Activated gamma-delta T cell treated with Interleukin-2 at 50 U/mL for 16 hours (primary cell): ENCODE measurements at regions not wholly inside any gene's neighbourhood (a gene's known extent, or its start where the extent isn't known, plus 50 kb on each side); places are given as distances from the start of the nearest gene placed in this dataset.
A peak's percentile ranks its signal among the peaks of the same experiment; 100 is the strongest.
"Not testable (repeated sequence)": the region's sequence is repeated elsewhere in the genome, so short reads cannot be mapped to it uniquely, and the experiment has no call there.

Experiments
- DNase-seq: peaks from one replicate; pipeline ENCODE4 v3.0.0-alpha.2; 2020

- DNase-seq: no peak
These were observed 95.6 kb downstream of the RRAGB start for GRCh38 chrX:55813150-55813549.

- DNase-seq: no peak
These were observed 98.0 kb downstream of the RRAGB start for GRCh38 chrX:55815546-55815945.

GRCh38 chrX:55816023-55816422 is 98.5 kb downstream of the RRAGB start:
- no peak for DNase-seq

DNA sequence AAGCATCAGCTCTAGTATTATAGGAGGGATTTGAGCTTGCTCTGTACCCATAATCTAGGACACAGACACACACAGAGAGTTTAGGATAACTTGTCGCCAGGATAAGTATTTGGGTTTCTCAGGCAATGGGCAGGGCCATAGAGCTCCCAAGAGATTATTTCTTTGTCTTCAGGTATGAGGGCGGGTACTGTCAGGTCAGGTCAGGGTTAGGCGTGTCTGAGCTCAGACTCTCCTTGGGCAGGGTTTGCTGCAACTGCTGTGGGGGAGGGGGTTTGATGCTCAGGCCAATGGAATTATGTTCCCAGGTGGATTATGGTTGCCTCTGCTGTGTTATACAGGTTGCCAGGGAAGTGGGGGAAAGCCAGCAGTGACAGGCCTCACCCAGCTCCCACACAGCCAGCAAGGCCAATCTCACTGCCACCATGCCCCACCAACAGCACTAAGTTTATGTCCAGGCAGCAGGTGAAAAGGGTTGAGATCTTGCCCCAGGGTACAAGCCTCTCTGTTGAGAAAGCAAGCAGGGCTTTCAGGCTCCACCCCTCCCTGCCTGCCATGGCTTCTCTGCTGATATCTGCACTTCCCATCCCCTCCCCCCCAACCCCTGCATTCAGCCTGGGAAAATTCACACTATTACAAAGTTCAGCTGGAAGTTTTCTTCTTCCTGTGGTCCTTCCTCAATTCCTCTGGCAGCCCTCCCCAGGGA is 101.3 kb downstream of the RRAGB start:
- no peak for DNase-seq

- no peak for DNase-seq
These were observed 121.9 kb downstream of the RRAGB start for GRCh38 chrX:55839485-55839884.

DNA sequence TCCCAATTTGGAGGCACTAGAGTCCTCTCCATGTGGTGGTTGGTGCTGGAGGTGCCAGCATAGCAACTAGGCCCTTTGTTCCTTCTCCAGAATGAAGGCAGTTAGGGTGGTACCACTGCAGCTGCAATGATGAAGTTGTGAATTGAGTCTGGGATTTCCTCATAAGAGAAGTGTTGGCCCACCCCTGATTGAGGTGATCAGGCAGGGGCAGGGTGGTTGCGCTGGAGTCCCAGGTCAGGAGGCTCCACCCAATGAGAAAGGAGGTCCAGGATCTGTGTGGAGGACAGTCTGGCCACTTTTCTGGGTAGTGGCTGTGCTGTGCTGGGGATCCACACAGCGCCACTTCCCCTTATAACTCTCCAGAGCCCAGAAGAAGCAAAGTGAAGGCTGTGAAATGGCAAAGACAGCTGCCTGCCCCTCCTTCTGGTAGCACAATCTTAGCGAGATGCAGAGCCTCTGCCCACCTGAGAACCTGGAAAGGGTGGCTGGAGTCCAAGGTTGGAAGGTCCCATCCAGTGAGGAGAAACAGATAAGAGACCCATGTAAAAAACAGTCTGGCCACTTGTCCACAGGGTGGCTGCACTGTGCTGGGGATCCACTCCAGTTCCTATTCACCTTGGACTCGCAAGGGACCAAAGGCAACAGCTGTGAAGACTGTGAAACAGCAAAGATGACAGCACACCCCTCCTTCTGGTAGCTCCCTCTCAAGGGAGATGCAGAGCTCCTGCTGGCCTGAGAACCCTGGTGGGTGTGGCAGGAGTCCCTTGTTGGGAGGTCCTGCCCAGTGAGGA is 124.6 kb downstream of the RRAGB start:
- no peak for DNase-seq

DNA sequence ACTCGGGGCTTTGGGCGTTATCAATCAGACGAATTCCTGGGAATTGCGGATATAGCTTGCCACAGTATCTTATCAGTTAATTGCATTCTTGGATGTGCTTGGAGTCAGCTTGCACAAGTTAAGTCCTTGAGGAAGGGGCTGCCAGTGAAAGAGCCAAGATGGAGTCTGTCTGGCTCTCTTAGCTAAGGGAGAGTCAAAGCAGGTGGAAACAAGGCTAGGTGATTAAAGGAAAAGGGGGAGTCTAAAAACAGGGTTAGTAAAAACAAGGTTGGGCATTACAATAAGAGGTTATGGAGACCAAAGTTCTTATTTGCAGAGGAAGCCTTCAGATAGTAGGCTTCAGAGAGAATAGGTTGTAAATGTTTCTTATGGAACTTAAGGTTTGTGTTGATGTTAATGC is 149.2 kb downstream of the RRAGB start:
- not testable (repeated sequence) for DNase-seq

GRCh38 chrX:55867181-55867651 is 149.7 kb downstream of the RRAGB start:
- no peak for DNase-seq

GRCh38 chrX:55867708-55868107 is 150.2 kb downstream of the RRAGB start:
- no peak for DNase-seq

DNA sequence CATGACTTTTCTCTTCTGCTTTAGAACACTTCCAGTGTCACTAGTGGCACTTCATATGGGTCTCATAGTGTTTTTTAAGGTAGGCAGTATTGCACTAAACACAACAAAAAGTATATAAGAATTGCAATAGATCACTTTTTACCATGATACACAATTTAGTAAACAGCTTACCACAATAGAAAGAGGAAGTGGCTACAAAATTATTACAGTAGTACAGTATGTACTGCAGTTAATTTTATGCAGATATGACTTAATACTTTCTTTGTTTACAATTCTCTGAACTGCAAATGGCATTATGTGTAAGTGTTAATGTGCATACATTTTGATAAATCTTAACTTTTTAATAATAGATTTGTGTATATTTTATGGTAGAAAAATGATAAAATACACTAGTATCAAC is 157.3 kb downstream of the RRAGB start:
- DNase-seq: no peak

- not testable (repeated sequence) for DNase-seq
These were observed 166.0 kb downstream of the RRAGB start for GRCh38 chrX:55883541-55883940.

DNA sequence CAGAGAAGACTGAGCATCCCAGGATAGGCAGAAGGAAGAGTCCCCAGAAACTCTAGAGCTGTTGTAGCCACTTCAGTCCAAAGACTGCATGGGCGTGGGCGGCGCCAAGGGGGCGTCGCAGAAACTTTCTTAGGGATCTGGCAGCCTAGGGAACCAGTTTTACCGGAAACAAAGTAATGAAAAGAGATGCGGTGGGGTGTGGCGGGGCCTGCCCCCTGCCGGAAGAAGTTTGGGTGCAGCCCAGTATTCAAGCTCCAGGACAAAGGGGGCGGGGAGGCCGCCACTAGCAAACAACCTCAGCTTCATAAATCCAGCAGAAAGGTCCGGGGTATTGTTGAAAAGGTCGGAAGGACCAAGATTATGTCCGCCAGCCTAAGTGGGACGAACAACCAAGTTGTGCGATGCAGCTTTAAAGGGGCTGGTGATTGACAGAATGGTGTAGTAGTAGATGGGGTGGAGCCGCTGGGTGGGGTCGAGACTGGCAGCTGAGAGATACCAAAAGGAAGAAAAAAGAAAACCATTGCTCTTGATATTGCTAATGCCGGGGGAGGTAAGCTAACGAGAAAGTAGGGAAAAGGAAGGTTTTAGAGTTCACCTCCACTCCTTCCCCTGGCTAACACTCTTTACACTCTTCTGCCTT is 190.5 kb downstream of the RRAGB start:
- DNase-seq: peak; percentile 20

DNA sequence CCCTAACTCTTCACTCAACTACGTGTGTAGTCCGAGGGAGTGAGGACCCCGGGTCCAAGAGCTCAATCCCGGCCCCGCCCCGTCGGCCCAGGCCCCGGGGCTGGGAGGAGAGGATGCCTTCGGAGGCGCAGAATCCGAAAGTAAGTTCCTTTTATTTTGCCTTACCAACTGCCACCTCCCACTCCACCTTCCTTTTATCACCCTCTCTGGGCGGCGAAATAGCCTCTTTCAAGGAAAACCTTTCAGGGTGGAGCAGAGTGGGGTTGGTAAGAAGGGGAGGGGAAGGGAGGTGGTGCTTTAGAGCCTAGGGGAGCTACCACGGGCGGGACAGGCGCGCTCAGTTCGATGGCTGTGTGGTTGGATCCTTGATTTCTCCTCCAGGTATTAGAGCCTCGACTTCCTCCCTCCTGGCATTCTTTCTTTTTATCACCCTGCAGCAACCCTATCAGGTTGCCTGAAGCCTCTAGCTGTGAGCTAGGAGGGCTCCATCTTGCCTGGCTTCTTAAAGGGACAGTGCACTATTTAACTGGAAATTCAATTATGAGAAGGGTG is 191.2 kb downstream of the RRAGB start:
- no peak for DNase-seq

DNA sequence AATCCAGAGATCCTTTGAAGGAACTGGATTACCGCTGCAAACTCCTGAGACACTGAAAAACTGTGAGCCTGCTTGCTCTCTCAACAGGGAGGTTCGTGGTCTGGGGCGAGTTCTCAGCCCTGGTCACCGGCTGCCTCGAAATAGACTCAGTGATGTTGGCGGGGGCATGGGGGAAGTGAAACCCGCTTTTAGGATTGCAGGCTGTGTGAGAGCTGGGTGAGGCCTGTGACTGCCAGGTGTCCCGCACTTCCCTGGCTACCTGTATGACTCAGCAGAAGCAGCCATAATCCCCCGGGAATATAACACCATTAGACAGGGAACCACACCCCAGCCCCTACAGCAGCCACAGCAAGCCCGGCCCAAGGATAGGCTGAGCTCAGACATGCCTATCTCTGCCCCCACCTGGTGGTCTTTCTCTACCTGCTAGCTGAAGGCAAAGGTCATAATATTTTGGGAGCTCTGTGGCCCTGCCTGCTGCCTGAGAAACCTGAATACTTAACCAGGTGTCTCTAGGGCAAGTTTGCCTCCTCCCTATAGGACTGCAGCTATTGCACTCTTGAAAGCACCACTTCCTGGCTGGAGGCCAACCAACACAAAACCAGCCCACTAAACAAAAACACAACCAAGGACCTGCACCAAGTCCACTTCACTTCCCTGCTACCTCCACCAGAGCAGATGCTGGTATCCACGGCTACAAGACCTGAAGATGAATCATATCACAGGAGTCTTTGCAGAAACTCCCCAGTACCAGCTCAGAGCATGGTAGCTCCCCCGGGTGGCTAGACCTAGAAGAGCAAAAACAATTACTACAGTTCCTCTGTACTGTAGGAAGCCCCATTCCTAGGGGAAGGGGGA is 202.0 kb downstream of the RRAGB start:
- DNase-seq: no peak

DNA sequence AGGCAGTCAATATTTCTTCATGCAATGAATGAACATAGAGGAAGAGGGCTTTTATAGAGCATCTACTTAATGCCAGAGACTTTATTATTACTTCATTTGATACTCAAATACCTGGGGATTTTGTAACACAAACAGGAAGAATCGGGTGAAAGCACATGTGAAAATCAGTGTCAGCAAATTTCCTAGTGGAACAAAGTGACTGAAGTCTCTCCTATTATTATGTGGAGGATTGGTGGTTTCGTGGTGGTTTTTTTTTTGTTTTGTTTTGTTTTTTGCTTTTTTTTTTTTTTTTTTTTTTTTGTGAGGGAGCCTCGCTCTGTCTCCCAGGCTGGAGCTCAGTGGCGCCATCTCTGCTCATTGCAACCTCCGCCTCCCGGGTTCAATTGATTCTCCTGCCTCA is 207.0 kb downstream of the RRAGB start:
- DNase-seq: no peak

DNA sequence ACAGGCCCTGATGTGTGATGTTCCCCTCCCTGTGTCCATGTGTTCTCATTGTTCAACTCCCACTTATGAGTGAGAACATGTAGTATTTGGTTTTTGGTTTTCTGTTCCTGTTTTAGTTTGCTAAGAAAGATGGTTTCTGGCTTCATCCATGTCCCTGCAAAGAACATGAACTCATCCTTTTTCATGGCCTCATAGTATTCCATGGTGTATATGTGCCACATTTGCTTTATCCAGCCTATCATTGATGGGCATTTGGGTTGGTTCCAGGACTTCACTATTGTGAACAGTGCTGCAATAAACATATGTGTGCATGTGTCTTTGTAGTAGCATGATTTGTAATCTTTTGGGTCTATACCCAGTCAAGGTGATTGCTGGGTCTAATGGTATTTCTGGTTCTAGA is 211.0 kb downstream of the RRAGB start:
- DNase-seq: not testable (repeated sequence)
